Naive B cell (primary cell): ENCODE measurements at regions not wholly inside any gene's neighbourhood (a gene's known extent, or its start where the extent isn't known, plus 50 kb on each side); places are given as distances from the start of the nearest gene placed in this dataset.
"Not testable (repeated sequence)": the region's sequence is repeated elsewhere in the genome, so short reads cannot be mapped to it uniquely, and the experiment has no call there.

ENCODE experiments used
- ATAC-seq, 2 donors: fragments of 150-1000 bp; cut with Tn5 transposase; 2 replicates each; pipeline ENCODE4 v1.10.0; 2021; ENCODE audit warnings: low read depth in 2 of 2, mild to moderate bottlenecking in 2 of 2, moderate library complexity in 2 of 2
- DNase-seq: peaks from one replicate; pipeline ENCODE4 v3.0.0; 2022
- H3K27ac Mint-ChIP-seq, 6 donors: one replicate each; pipeline ENCODE4 v1.8.0; 2020 to 2022; ENCODE audit warnings: mild to moderate bottlenecking in 6 of 6, mixed read lengths in 6 of 6, moderate library complexity in 5 of 6, inconsistent platforms in 2 of 6
- H3K27me3 Mint-ChIP-seq, 3 donors: one replicate each; pipeline ENCODE4 v1.8.0; 2021 to 2022; ENCODE audit warnings: mixed read lengths in 3 of 3, mild to moderate bottlenecking in 1 of 3
- H3K36me3 Mint-ChIP-seq, 2 donors: one replicate each; pipeline ENCODE4 v1.8.0; 2020 to 2022; ENCODE audit warnings: mixed read lengths in 2 of 2, inconsistent platforms in 1 of 2, mild to moderate bottlenecking in 1 of 2
- H3K4me1 Mint-ChIP-seq, 3 donors: one replicate each; pipeline ENCODE4 v1.8.0; 2020 to 2022; ENCODE audit warnings: mixed read lengths in 3 of 3, inconsistent platforms in 1 of 3, mild to moderate bottlenecking in 1 of 3, moderate library complexity in 1 of 3
- H3K4me3 Mint-ChIP-seq, 8 donors: one replicate each; pipeline ENCODE4 v1.8.0; 2020 to 2022; ENCODE audit warnings: mild to moderate bottlenecking in 8 of 8, mixed read lengths in 8 of 8, moderate library complexity in 8 of 8, inconsistent platforms in 2 of 8
- H3K9me3 Mint-ChIP-seq, 7 donors: one replicate each; pipeline ENCODE4 v1.8.0; 2020 to 2022; ENCODE audit warnings: mixed read lengths in 7 of 7, mild to moderate bottlenecking in 5 of 7, inconsistent platforms in 2 of 7, moderate library complexity in 1 of 7

- ATAC-seq (no peak), DNase-seq (no peak)
- Mint-ChIP-seq H3K27ac (no peak overlapping the region), H3K27me3 (no peaks in the 10 kb centered on the region), H3K9me3 (peaks cover 0 to 5% (median 2%) of the 10 kb centered on the region in 7 donors), H3K4me3 (no peak overlapping the region), H3K36me3 (no peaks in the 10 kb centered on the region), H3K4me1 (no peaks in the 10 kb centered on the region)
Measured at GRCh38 chrX:34294665-34295064, 162.6 kb upstream of the FAM47A start.

GRCh38 chrX:34288782-34289181, 156.7 kb upstream of the FAM47A start:
- H3K36me3 Mint-ChIP-seq = no peaks in the 10 kb centered on the region
- H3K4me3 Mint-ChIP-seq = no peak overlapping the region
- no peak overlapping the region for H3K27ac Mint-ChIP-seq
- DNase-seq (no peak), ATAC-seq (no peak)
- H3K4me1 Mint-ChIP-seq = no peaks in the 10 kb centered on the region
- H3K9me3 Mint-ChIP-seq = no peaks in the 10 kb centered on the region
- no peaks in the 10 kb centered on the region for H3K27me3 Mint-ChIP-seq

GRCh38 chrX:34279866-34280560, 147.9 kb upstream of the FAM47A start:
- DNase-seq (no peak), ATAC-seq (no peak)
- Mint-ChIP-seq H3K4me1 (no peaks in the 10 kb centered on the region), H3K36me3 (no peaks in the 10 kb centered on the region), H3K9me3 (peaks cover 0 to 6% (median 0%) of the 10 kb centered on the region in 7 donors), H3K27ac (no peak overlapping the region), H3K27me3 (no peaks in the 10 kb centered on the region), H3K4me3 (no peak overlapping the region)

- DNase-seq (no peak), ATAC-seq (no peak)
- Mint-ChIP-seq H3K4me1 (no peaks in the 10 kb centered on the region), H3K27ac (no peak overlapping the region), H3K4me3 (no peak overlapping the region), H3K9me3 (peaks cover 0 to 7% (median 0%) of the 10 kb centered on the region in 7 donors), H3K27me3 (no peaks in the 10 kb centered on the region), H3K36me3 (no peaks in the 10 kb centered on the region)
Measured at GRCh38 chrX:34275699-34276098, 143.6 kb upstream of the FAM47A start.

- no peak overlapping the region for H3K27ac Mint-ChIP-seq
- no peaks in the 10 kb centered on the region for H3K27me3 Mint-ChIP-seq
Measured at GRCh38 chrX:34270434-34270833, 138.3 kb upstream of the FAM47A start.

GRCh38 chrX:34238896-34239295, 106.8 kb upstream of the FAM47A start:
- Mint-ChIP-seq H3K9me3 (peaks cover 0 to 3% (median 0%) of the 10 kb centered on the region in 7 donors), H3K27me3 (no peaks in the 10 kb centered on the region), H3K4me3 (no peak overlapping the region), H3K4me1 (no peaks in the 10 kb centered on the region), H3K36me3 (no peaks in the 10 kb centered on the region), H3K27ac (no peak overlapping the region)
- no peak for ATAC-seq
- DNase-seq = no peak

More at GRCh38 chrX:34270434-34270833, 138.3 kb upstream of the FAM47A start:
- DNase-seq (no peak), ATAC-seq (no peak)
- Mint-ChIP-seq H3K4me1 (no peaks in the 10 kb centered on the region), H3K4me3 (no peak overlapping the region), H3K36me3 (no peaks in the 10 kb centered on the region), H3K9me3 (peaks cover 0 to 2% (median 0%) of the 10 kb centered on the region in 7 donors)

- H3K27me3 Mint-ChIP-seq, ATAC-seq, H3K27ac Mint-ChIP-seq, DNase-seq, H3K36me3 Mint-ChIP-seq, H3K4me1 Mint-ChIP-seq, H3K4me3 Mint-ChIP-seq: not testable (repeated sequence)
- H3K9me3 Mint-ChIP-seq = peaks cover 2 to 17% (median 9%) of the 10 kb centered on the region in 7 donors
Measured at GRCh38 chrX:34230156-34230555, 98.0 kb upstream of the FAM47A start.

GRCh38 chrX:34227804-34228203, 95.7 kb upstream of the FAM47A start:
- H3K9me3 Mint-ChIP-seq = peaks cover 2 to 17% (median 10%) of the 10 kb centered on the region in 7 donors
- H3K36me3 Mint-ChIP-seq = no peaks in the 10 kb centered on the region
- H3K27ac Mint-ChIP-seq = no peak overlapping the region
- H3K4me1 Mint-ChIP-seq = no peaks in the 10 kb centered on the region
- no peak for ATAC-seq
- no peaks in the 10 kb centered on the region for H3K27me3 Mint-ChIP-seq
- DNase-seq = no peak
- H3K4me3 Mint-ChIP-seq = no peak overlapping the region

- no peaks in the 10 kb centered on the region for H3K36me3 Mint-ChIP-seq
- H3K9me3 Mint-ChIP-seq = peaks cover 0 to 23% (median 0%) of the 10 kb centered on the region in 7 donors
- no peaks in the 10 kb centered on the region for H3K27me3 Mint-ChIP-seq
- DNase-seq (no peak), ATAC-seq (no peak)
- no peak overlapping the region for H3K27ac Mint-ChIP-seq
- no peak overlapping the region for H3K4me3 Mint-ChIP-seq
- H3K4me1 Mint-ChIP-seq = no peaks in the 10 kb centered on the region
Measured at GRCh38 chrX:34223574-34223973, 91.5 kb upstream of the FAM47A start.

GRCh38 chrX:34218063-34218462, 85.9 kb upstream of the FAM47A start:
- H3K4me3 Mint-ChIP-seq = no peak overlapping the region

GRCh38 chrX:34197946-34198345, 65.8 kb upstream of the FAM47A start:
- Mint-ChIP-seq H3K4me3 (no peak overlapping the region), H3K36me3 (peaks cover 0 to 3% of the 10 kb centered on the region in 2 donors), H3K27me3 (no peaks in the 10 kb centered on the region), H3K4me1 (no peaks in the 10 kb centered on the region), H3K27ac (no peak overlapping the region), H3K9me3 (peaks cover 0 to 9% (median 1%) of the 10 kb centered on the region in 7 donors)
- ATAC-seq (no peak), DNase-seq (no peak)

More at GRCh38 chrX:34218063-34218462, 85.9 kb upstream of the FAM47A start:
- ATAC-seq (no peak), DNase-seq (no peak)
- no peaks in the 10 kb centered on the region for H3K4me1 Mint-ChIP-seq
- no peaks in the 10 kb centered on the region for H3K27me3 Mint-ChIP-seq
- peaks cover 0 to 21% (median 7%) of the 10 kb centered on the region in 7 donors for H3K9me3 Mint-ChIP-seq
- H3K36me3 Mint-ChIP-seq = no peaks in the 10 kb centered on the region
- no peak overlapping the region for H3K27ac Mint-ChIP-seq
